ENCODE measurements at regions not wholly inside any gene's neighbourhood (a gene's known extent, or its start where the extent isn't known, plus 50 kb on each side); places are given as distances from the start of the nearest gene placed in this dataset.

- no peak for DNase-seq (ENCODE audit: low read depth in 2 of 2)
Observed at GRCh38 chr4:1542516-1543320, 136.5 kb upstream of the NKX1-1 start.

GRCh38 chr4:1542226-1542490 lies 135.9 kb upstream of the NKX1-1 start:
- DNase-seq (ENCODE audit: low read depth in 2 of 2): no peak

GRCh38 chr4:1541449-1542225 lies 135.4 kb upstream of the NKX1-1 start:
- no peak for DNase-seq (ENCODE audit: low read depth in 2 of 2)

- DNase-seq (ENCODE audit: low read depth in 2 of 2): no peak
Observed at GRCh38 chr4:1540601-1541375, 134.5 kb upstream of the NKX1-1 start.

- DNase-seq (ENCODE audit: low read depth in 2 of 2): no peak
Observed at GRCh38 chr4:1539859-1540600, 133.8 kb upstream of the NKX1-1 start.

- DNase-seq (ENCODE audit: low read depth in 2 of 2): no peak
Observed at GRCh38 chr4:1538941-1539772, 132.9 kb upstream of the NKX1-1 start.

GRCh38 chr4:1538096-1538410 lies 131.8 kb upstream of the NKX1-1 start:
- no peak for DNase-seq (ENCODE audit: low read depth in 2 of 2)

- DNase-seq (ENCODE audit: low read depth in 2 of 2): no peak
Observed at GRCh38 chr4:1537410-1538095, 131.3 kb upstream of the NKX1-1 start.

GRCh38 chr4:1536579-1537409 lies 130.6 kb upstream of the NKX1-1 start:
- DNase-seq (ENCODE audit: low read depth in 2 of 2): no peak

GRCh38 chr4:1535926-1536578 lies 129.8 kb upstream of the NKX1-1 start:
- DNase-seq (ENCODE audit: low read depth in 2 of 2): no peak

- no peak for DNase-seq (ENCODE audit: low read depth in 2 of 2)
Observed at GRCh38 chr4:1534876-1535526, 128.8 kb upstream of the NKX1-1 start.

GRCh38 chr4:1534095-1534872 lies 128.0 kb upstream of the NKX1-1 start:
- DNase-seq (ENCODE audit: low read depth in 2 of 2): no peak

GRCh38 chr4:1533501-1534064 lies 127.3 kb upstream of the NKX1-1 start:
- DNase-seq (ENCODE audit: low read depth in 2 of 2): no peak

GRCh38 chr4:1532549-1533395 lies 126.5 kb upstream of the NKX1-1 start:
- no peak for DNase-seq (ENCODE audit: low read depth in 2 of 2)

GRCh38 chr4:1531683-1532548 lies 125.7 kb upstream of the NKX1-1 start:
- no peak for DNase-seq (ENCODE audit: low read depth in 2 of 2)

- no peak for DNase-seq (ENCODE audit: low read depth in 2 of 2)
Observed at GRCh38 chr4:1530356-1530755, 124.1 kb upstream of the NKX1-1 start.
